ENCODE measurements at regions not wholly inside any gene's neighbourhood (a gene's known extent, or its start where the extent isn't known, plus 50 kb on each side); places are given as distances from the start of the nearest gene placed in this dataset.

DNA sequence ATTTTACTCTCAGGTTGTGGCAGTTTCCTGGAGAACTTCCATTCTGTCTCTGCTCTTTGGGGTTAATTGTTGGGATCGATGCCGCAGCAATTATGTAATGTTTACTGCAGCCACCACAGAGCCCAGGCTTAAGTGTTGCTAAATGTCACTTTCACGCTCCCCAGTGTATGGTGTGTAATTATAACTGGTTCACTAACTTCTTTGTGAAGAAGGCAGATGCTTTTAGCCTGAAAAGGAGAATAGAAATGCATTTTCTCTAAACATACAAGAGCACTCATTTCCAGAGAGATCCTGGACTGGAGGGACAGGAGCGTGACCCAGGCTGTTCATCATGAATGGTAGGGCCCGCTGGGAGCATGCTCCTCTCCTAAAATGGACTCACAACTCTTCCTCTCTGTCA, 132.2 kb upstream of the PLET1 start:
- no peak for ATAC-seq (ENCODE audit: low read depth in 2 of 2)
- Mint-ChIP-seq H3K9me3 (peaks cover 2 to 19% (median 5%) of the 10 kb centered on the region in 7 donors), H3K27ac (no peak overlapping the region), H3K4me1 (no peaks in the 10 kb centered on the region), H3K36me3 (peaks cover 4 to 19% of the 10 kb centered on the region in 2 donors), H3K4me3 (no peak overlapping the region), H3K27me3 (peaks cover 8 to 28% (median 13%) of the 10 kb centered on the region in 3 donors)
- no peak for DNase-seq

DNA sequence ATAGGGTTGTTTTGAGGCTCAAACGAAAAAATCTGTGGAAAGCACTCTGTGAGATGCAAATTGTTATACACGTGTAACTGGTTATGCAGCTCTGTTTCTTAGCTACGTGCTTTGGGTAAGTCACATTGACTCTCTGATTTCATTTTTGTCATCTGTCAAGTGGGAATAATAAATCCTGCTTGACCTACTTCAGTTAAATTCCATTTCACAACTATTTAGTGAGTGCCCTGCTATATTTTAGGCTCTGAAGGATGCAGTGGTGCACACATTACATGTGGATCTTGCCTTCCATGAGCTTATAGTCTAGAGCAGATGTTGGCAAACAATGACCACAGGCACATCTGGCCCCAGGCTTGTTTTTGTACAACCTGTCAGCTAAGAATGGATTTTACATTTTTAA, 133.6 kb upstream of the PLET1 start:
- Mint-ChIP-seq H3K4me3 (no peak overlapping the region), H3K27ac (no peak overlapping the region), H3K9me3 (peaks cover 0 to 11% (median 2%) of the 10 kb centered on the region in 7 donors), H3K36me3 (peaks cover 4 to 14% of the 10 kb centered on the region in 2 donors), H3K4me1 (no peaks in the 10 kb centered on the region), H3K27me3 (peaks cover 8 to 23% (median 13%) of the 10 kb centered on the region in 3 donors)
- DNase-seq (no peak), ATAC-seq (ENCODE audit: low read depth in 2 of 2) (no peak)

DNA sequence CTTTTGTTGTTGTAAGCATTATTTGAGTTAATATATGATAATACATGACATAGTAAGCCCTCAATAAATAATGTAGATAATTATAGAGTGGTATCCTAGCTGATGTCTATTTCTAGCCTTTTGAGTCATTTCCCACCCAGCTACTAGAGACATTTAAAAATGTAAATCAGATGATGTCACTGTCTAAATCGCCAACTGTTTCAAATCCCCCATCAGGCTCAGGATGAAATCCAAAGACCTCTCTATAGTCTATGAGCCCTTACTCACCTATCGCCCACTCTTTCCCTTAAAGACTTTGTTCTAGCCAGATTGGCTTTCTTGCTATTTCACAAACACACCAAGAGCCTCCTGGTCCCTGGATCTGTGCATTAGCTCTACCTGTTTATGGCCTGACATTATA, 135.4 kb upstream of the PLET1 start:
- Mint-ChIP-seq H3K4me3 (no peak overlapping the region), H3K27ac (no peak overlapping the region), H3K4me1 (no peaks in the 10 kb centered on the region)

DNA sequence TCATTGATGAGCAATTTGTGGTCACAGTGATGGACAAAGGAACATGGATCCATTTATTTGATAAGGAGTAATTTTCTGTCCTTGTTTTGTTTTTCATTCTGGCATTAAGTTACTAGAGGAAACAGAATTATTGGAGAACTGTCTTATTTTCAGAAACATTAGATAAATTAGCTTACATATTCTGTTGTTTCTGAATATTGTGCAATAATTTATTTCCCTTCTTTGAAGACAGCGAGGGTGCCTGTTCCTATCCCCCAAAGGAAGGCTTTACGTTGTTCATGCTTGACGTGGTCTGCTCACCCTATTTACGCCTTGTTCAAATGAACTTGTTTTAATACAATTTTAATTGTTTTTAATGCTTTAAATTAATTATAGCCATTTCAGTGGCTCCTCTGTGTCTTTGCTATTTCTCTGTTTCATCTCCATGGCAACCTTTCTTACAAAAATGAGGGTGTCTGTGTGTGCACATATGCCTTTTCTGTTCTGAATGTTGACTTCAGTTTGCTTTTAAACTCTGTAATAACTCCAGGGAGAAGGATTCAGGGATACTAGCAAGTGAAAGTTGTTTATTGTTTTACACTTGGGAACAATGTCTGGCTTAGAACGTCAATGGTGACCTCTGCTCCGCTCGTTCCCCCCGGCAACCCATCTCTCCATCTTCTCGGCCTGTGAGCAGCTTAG, 138.3 kb upstream of the PLET1 start:
- ATAC-seq (ENCODE audit: low read depth in 2 of 2) (no peak), DNase-seq (no peak)
- Mint-ChIP-seq H3K27me3 (peaks cover 0 to 11% (median 0%) of the 10 kb centered on the region in 3 donors), H3K27ac (no peak overlapping the region), H3K36me3 (no peaks in the 10 kb centered on the region), H3K9me3 (peaks cover 0 to 5% (median 0%) of the 10 kb centered on the region in 7 donors), H3K4me1 (no peaks in the 10 kb centered on the region), H3K4me3 (no peak overlapping the region)

More for the DNA sequence above, 135.4 kb upstream of the PLET1 start:
- DNase-seq (no peak), ATAC-seq (ENCODE audit: low read depth in 2 of 2) (no peak)
- Mint-ChIP-seq H3K9me3 (peaks cover 0 to 8% (median 0%) of the 10 kb centered on the region in 7 donors), H3K27me3 (peaks cover 4 to 17% (median 17%) of the 10 kb centered on the region in 3 donors), H3K36me3 (peaks cover 4 to 10% of the 10 kb centered on the region in 2 donors)

- H3K4me1 Mint-ChIP-seq, result no peaks in the 10 kb centered on the region
- peaks cover 0 to 11% (median 0%) of the 10 kb centered on the region in 3 donors for H3K27me3 Mint-ChIP-seq
- H3K9me3 Mint-ChIP-seq, result peaks cover 0 to 5% (median 0%) of the 10 kb centered on the region in 7 donors
- H3K27ac Mint-ChIP-seq, result no peak overlapping the region
- DNase-seq (no peak), ATAC-seq (ENCODE audit: low read depth in 2 of 2) (no peak)
- H3K36me3 Mint-ChIP-seq, result no peaks in the 10 kb centered on the region
- no peak overlapping the region for H3K4me3 Mint-ChIP-seq
These were observed 139.9 kb upstream of the PLET1 start for GRCh38 chr11:112400476-112401014.

GRCh38 chr11:112401036-112401769, 140.5 kb upstream of the PLET1 start:
- Mint-ChIP-seq H3K36me3 (no peaks in the 10 kb centered on the region), H3K4me3 (no peak overlapping the region), H3K27me3 (peaks cover 0 to 11% (median 0%) of the 10 kb centered on the region in 3 donors), H3K4me1 (no peaks in the 10 kb centered on the region), H3K9me3 (peaks cover 0 to 5% (median 0%) of the 10 kb centered on the region in 7 donors), H3K27ac (no peak overlapping the region)
- ATAC-seq (ENCODE audit: low read depth in 2 of 2) (no peak), DNase-seq (no peak)

DNA sequence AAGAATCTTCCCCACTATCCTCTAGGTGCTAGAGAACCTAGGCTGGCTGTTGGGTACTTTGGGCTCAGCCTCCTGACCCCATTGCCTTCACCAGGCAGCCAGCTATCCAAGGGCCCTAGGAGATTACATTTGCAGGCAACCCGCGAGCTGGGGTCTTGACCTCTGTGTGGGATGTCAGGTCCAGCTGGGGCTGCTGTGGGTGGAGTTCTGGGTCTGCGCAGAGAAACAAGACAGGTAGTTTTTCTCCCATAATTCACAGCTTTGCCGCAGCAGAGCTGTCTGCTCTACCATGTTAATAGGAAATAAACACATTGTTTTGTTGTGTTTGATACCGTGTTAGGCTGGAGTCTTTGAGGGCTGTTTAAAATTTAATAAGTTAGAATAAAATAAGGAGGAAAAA, 142.8 kb upstream of the PLET1 start:
- no peaks in the 10 kb centered on the region for H3K4me1 Mint-ChIP-seq
- H3K36me3 Mint-ChIP-seq, result no peaks in the 10 kb centered on the region
- H3K9me3 Mint-ChIP-seq, result peaks cover 0 to 5% (median 0%) of the 10 kb centered on the region in 7 donors
- no peak overlapping the region for H3K27ac Mint-ChIP-seq
- peaks cover 0 to 12% (median 0%) of the 10 kb centered on the region in 3 donors for H3K27me3 Mint-ChIP-seq
- H3K4me3 Mint-ChIP-seq, result no peak overlapping the region
- no peak for DNase-seq
- ATAC-seq (ENCODE audit: low read depth in 2 of 2), result no peak

- no peaks in the 10 kb centered on the region for H3K4me1 Mint-ChIP-seq
- no peak for ATAC-seq (ENCODE audit: low read depth in 2 of 2)
- H3K4me3 Mint-ChIP-seq, result no peak overlapping the region
- no peaks in the 10 kb centered on the region for H3K36me3 Mint-ChIP-seq
- H3K9me3 Mint-ChIP-seq, result peaks cover 0 to 5% (median 0%) of the 10 kb centered on the region in 7 donors
- H3K27me3 Mint-ChIP-seq, result peaks cover 0 to 16% (median 0%) of the 10 kb centered on the region in 3 donors
- no peak overlapping the region for H3K27ac Mint-ChIP-seq
- DNase-seq, result no peak
These were observed 143.5 kb upstream of the PLET1 start for GRCh38 chr11:112404112-112404511.

GRCh38 chr11:112408517-112408916, 147.9 kb upstream of the PLET1 start:
- H3K9me3 Mint-ChIP-seq, result peaks cover 0 to 19% (median 4%) of the 10 kb centered on the region in 7 donors
- H3K4me1 Mint-ChIP-seq, result no peaks in the 10 kb centered on the region
- H3K4me3 Mint-ChIP-seq, result no peak overlapping the region
- DNase-seq, result no peak
- ATAC-seq (ENCODE audit: low read depth in 2 of 2), result no peak
- H3K36me3 Mint-ChIP-seq, result peaks cover 0 to 5% of the 10 kb centered on the region in 2 donors
- no peak overlapping the region for H3K27ac Mint-ChIP-seq
- H3K27me3 Mint-ChIP-seq, result peaks cover 9 to 15% (median 10%) of the 10 kb centered on the region in 3 donors

DNA sequence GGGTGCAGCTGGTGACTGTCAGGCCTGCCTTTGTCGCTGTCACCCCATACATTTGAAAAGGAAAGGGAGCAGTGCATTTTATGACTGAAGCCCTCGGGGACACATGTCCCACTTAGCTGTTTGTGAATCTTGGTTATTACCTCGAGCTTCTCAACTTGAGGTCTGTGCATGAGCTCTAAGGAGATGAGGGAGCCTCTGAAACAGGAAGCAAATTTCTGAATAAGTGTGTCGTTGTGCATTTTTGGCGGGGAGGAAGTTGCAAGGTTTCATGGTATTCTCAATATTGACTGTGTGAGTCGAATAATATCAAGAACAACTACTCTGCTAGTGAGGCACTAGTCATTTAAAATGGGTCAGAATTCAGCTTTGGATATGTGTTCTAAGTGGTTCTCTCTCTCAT, 149.7 kb upstream of the PLET1 start:
- DNase-seq (no peak), ATAC-seq (ENCODE audit: low read depth in 2 of 2) (no peak)
- H3K4me3 Mint-ChIP-seq, result no peak overlapping the region
- peaks cover 17 to 22% (median 19%) of the 10 kb centered on the region in 3 donors for H3K27me3 Mint-ChIP-seq
- peaks cover 2 to 36% (median 9%) of the 10 kb centered on the region in 7 donors for H3K9me3 Mint-ChIP-seq
- no peaks in the 10 kb centered on the region for H3K4me1 Mint-ChIP-seq
- no peak overlapping the region for H3K27ac Mint-ChIP-seq
- peaks cover 5 to 9% of the 10 kb centered on the region in 2 donors for H3K36me3 Mint-ChIP-seq

- H3K27me3 Mint-ChIP-seq, result peaks cover 18 to 23% (median 22%) of the 10 kb centered on the region in 3 donors
- ATAC-seq (ENCODE audit: low read depth in 2 of 2) (no peak), DNase-seq (no peak)
- no peak overlapping the region for H3K4me3 Mint-ChIP-seq
- no peaks in the 10 kb centered on the region for H3K4me1 Mint-ChIP-seq
- H3K27ac Mint-ChIP-seq, result no peak overlapping the region
- H3K9me3 Mint-ChIP-seq, result peaks cover 2 to 36% (median 10%) of the 10 kb centered on the region in 7 donors
- H3K36me3 Mint-ChIP-seq, result peaks cover 5 to 10% of the 10 kb centered on the region in 2 donors
These were observed 151.7 kb upstream of the PLET1 start for GRCh38 chr11:112412383-112412782.

GRCh38 chr11:112417339-112417738, 156.7 kb upstream of the PLET1 start:
- Mint-ChIP-seq H3K4me1 (no peaks in the 10 kb centered on the region), H3K9me3 (peaks cover 2 to 29% (median 5%) of the 10 kb centered on the region in 7 donors), H3K36me3 (peaks cover 4 to 10% of the 10 kb centered on the region in 2 donors), H3K4me3 (no peak overlapping the region), H3K27ac (no peak overlapping the region), H3K27me3 (peaks cover 14 to 29% (median 21%) of the 10 kb centered on the region in 3 donors)
- no peak for ATAC-seq (ENCODE audit: low read depth in 2 of 2)
- no peak for DNase-seq

- H3K27ac Mint-ChIP-seq, result no peak overlapping the region
- no peak overlapping the region for H3K4me3 Mint-ChIP-seq
- peaks cover 14 to 25% (median 17%) of the 10 kb centered on the region in 3 donors for H3K27me3 Mint-ChIP-seq
- no peaks in the 10 kb centered on the region for H3K4me1 Mint-ChIP-seq
- ATAC-seq (ENCODE audit: low read depth in 2 of 2) (no peak), DNase-seq (no peak)
- peaks cover 0 to 18% (median 4%) of the 10 kb centered on the region in 7 donors for H3K9me3 Mint-ChIP-seq
- peaks cover 0 to 10% of the 10 kb centered on the region in 2 donors for H3K36me3 Mint-ChIP-seq
These were observed 157.8 kb upstream of the PLET1 start for GRCh38 chr11:112418438-112418837.

All from naive B cell (primary cell).